GM21390 (cell line): ENCODE measurements at regions not wholly inside any gene's neighbourhood (a gene's known extent, or its start where the extent isn't known, plus 50 kb on each side); places are given as distances from the start of the nearest gene placed in this dataset.
"Not testable (repeated sequence)": the region's sequence is repeated elsewhere in the genome, so short reads cannot be mapped to it uniquely, and the experiment has no call there.

Experiments used
- ATAC-seq: cut with Tn5 transposase; IDR thresholded peaks from one replicate; pipeline ENCODE4 v1.9.1; 2021; ENCODE audit not compliant: unreplicated experiment

- not testable (repeated sequence) for ATAC-seq
Observed at GRCh38 chr15:20625469-20625868, 83.9 kb upstream of the GOLGA6L6 start.

GRCh38 chr15:20624085-20624484 lies 82.5 kb upstream of the GOLGA6L6 start:
- not testable (repeated sequence) for ATAC-seq

- ATAC-seq = not testable (repeated sequence)
Observed at GRCh38 chr15:20622117-20622516, 80.5 kb upstream of the GOLGA6L6 start.

GRCh38 chr15:20614549-20614948 lies 72.9 kb upstream of the GOLGA6L6 start:
- not testable (repeated sequence) for ATAC-seq

- not testable (repeated sequence) for ATAC-seq
Observed at GRCh38 chr15:20612796-20613195, 71.2 kb upstream of the GOLGA6L6 start.

- ATAC-seq = not testable (repeated sequence)
Observed at GRCh38 chr15:20612356-20612755, 70.8 kb upstream of the GOLGA6L6 start.

- not testable (repeated sequence) for ATAC-seq
Observed at GRCh38 chr15:20611667-20612290, 70.2 kb upstream of the GOLGA6L6 start.

- not testable (repeated sequence) for ATAC-seq
Observed at GRCh38 chr15:20608179-20608578, 66.6 kb upstream of the GOLGA6L6 start.

- ATAC-seq = not testable (repeated sequence)
Observed at GRCh38 chr15:20597245-20597644, 55.6 kb upstream of the GOLGA6L6 start.

GRCh38 chr15:20594219-20594618 lies 52.6 kb upstream of the GOLGA6L6 start:
- not testable (repeated sequence) for ATAC-seq

GRCh38 chr15:20591936-20592335 lies 50.3 kb upstream of the GOLGA6L6 start:
- ATAC-seq = not testable (repeated sequence)
